ENCODE measurements at regions not wholly inside any gene's neighbourhood (a gene's known extent, or its start where the extent isn't known, plus 50 kb on each side); places are given as distances from the start of the nearest gene placed in this dataset.
"Not testable (repeated sequence)": the region's sequence is repeated elsewhere in the genome, so short reads cannot be mapped to it uniquely, and the experiment has no call there.

DNA sequence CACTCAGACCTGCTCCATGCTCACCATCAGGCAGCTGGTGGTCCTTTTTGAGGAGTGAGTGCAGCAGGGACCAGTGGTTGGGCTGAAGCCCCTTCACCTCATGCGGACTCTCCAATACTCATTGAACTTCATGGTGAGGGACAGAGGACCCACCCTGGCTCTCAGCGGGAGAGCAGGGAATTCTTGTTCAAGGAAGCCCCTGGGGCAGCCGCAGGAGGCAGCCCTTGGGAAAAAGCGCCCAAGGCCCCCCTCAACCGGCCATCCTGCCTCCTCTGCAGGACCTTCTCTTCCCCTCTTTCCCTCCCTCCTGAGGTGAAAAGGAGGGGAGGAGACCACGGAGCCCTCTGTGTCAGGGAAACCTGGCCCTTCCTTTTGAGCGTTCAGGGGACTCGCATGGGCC, 4510.9 kb upstream of the OR11H1 start:
- H3K23ac ChIP-seq (ENCODE audit: low read depth, low read length); H3K4me3 ChIP-seq (ENCODE audit: insufficient read depth, low read depth, low read length); H2BK20ac ChIP-seq (ENCODE audit: low read depth, low read length); H4K5ac ChIP-seq (ENCODE audit: low read depth, low read length); H3K14ac ChIP-seq (replicated peaks; ENCODE audit: low read depth, low read length); POLR2A ChIA-PET (ENCODE audit: unreplicated experiment); H3K9ac ChIP-seq (ENCODE audit: low read depth, low read length); dilution Hi-C loops (cut with HindIII; ENCODE audit: low sequenced_read_pairs, unreplicated experiment); H2AK5ac ChIP-seq (ENCODE audit: low read depth, low read length); CTCF ChIA-PET; H2AK9ac ChIP-seq (replicated peaks; ENCODE audit: low read depth, low read length, poor library complexity); H3K4me2 ChIP-seq (ENCODE audit: low read depth, low read length); ATAC-seq (ENCODE audit: low read depth); H3K56ac ChIP-seq (ENCODE audit: extremely low read depth, insufficient read depth, low read length); H2BK120ac ChIP-seq (ENCODE audit: low read depth, low read length); H3K4ac ChIP-seq (ENCODE audit: low read depth, low read length); H3K9me3 ChIP-seq (ENCODE audit: control insufficient read depth, insufficient read depth, low read length); BruUV-seq (replicated peaks); H3K9me1 ChIP-seq (ENCODE audit: insufficient read depth, low read length); H2BK5ac ChIP-seq (ENCODE audit: low read depth, low read length, poor library complexity, severe bottlenecking); H3K27me3 ChIP-seq (ENCODE audit: control insufficient read depth, insufficient read depth, low read length); H3K18ac ChIP-seq (ENCODE audit: low read depth, low read length); H3K36me3 ChIP-seq (ENCODE audit: control insufficient read depth, insufficient read depth, low read length); H4K91ac ChIP-seq (ENCODE audit: insufficient read depth, low read depth, low read length); H3K4me1 ChIP-seq (ENCODE audit: control insufficient read depth, insufficient read depth, low read length); H4K20me1 ChIP-seq (ENCODE audit: insufficient read depth, low read length); H2BK15ac ChIP-seq (ENCODE audit: low read depth, low read length); H3K27ac ChIP-seq (ENCODE audit: insufficient read depth, low read length); DNase-seq; H2AFZ ChIP-seq (replicated peaks; ENCODE audit: low read length, poor library complexity); in situ Hi-C loops (cut with MboI; ENCODE audit: low sequenced_read_pairs); intact Hi-C loops (cut with micrococcal nuclease); H3K79me1 ChIP-seq (ENCODE audit: low read depth in 1 of 2, low read length in 2 of 2); H4K8ac ChIP-seq (ENCODE audit: low read depth in 2 of 2, low read length in 2 of 2): not testable (repeated sequence)
- WGBS, 2 experiments (ENCODE audit: extremely low coverage in 2 of 2, insufficient read length in 1 of 2): 80% methylated on average over 1 of the region's 8 CpGs; no CpG with 5 or more reads in 1 of the 2 experiments

DNA sequence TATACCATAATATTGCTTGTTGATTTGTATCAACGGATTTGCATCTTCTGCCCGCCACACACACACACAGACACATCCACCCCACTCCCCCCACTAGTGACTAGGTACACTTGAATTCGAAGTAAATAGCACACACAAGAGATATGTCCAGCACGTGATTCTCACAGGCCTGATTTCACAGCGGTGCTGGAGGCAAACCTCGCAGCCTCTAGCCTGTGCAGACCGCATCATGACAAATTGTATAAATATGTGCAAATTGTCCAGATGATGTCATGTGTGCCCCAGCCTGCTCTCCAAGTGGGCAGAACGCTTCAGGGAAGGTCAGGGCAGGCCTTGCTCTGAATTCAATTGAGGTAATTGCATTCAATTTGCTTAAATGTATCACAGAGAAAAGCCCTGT, 4507.5 kb upstream of the OR11H1 start:
- H3K56ac ChIP-seq (ENCODE audit: extremely low read depth, insufficient read depth, low read length); H4K5ac ChIP-seq (ENCODE audit: low read depth, low read length); H4K91ac ChIP-seq (ENCODE audit: insufficient read depth, low read depth, low read length); H2BK15ac ChIP-seq (ENCODE audit: low read depth, low read length); H3K9me1 ChIP-seq (ENCODE audit: insufficient read depth, low read length); H3K36me3 ChIP-seq (ENCODE audit: control insufficient read depth, insufficient read depth, low read length); H2BK20ac ChIP-seq (ENCODE audit: low read depth, low read length); H3K14ac ChIP-seq (replicated peaks; ENCODE audit: low read depth, low read length); H3K4me2 ChIP-seq (ENCODE audit: low read depth, low read length); H3K27me3 ChIP-seq (ENCODE audit: control insufficient read depth, insufficient read depth, low read length); H3K4me3 ChIP-seq (ENCODE audit: insufficient read depth, low read depth, low read length); H3K4ac ChIP-seq (ENCODE audit: low read depth, low read length); H3K18ac ChIP-seq (ENCODE audit: low read depth, low read length); H2AK5ac ChIP-seq (ENCODE audit: low read depth, low read length); H2BK5ac ChIP-seq (ENCODE audit: low read depth, low read length, poor library complexity, severe bottlenecking); H3K9ac ChIP-seq (ENCODE audit: low read depth, low read length); H3K4me1 ChIP-seq (ENCODE audit: control insufficient read depth, insufficient read depth, low read length); POLR2A ChIA-PET (ENCODE audit: unreplicated experiment); intact Hi-C loops (cut with micrococcal nuclease); H3K23ac ChIP-seq (ENCODE audit: low read depth, low read length); CTCF ChIA-PET; H3K9me3 ChIP-seq (ENCODE audit: control insufficient read depth, insufficient read depth, low read length); H2AK9ac ChIP-seq (replicated peaks; ENCODE audit: low read depth, low read length, poor library complexity); BruUV-seq (replicated peaks); dilution Hi-C loops (cut with HindIII; ENCODE audit: low sequenced_read_pairs, unreplicated experiment); H2BK120ac ChIP-seq (ENCODE audit: low read depth, low read length); H2AFZ ChIP-seq (replicated peaks; ENCODE audit: low read length, poor library complexity); in situ Hi-C loops (cut with MboI; ENCODE audit: low sequenced_read_pairs); H4K8ac ChIP-seq (ENCODE audit: low read depth in 2 of 2, low read length in 2 of 2); H4K20me1 ChIP-seq (ENCODE audit: insufficient read depth, low read length); H3K79me1 ChIP-seq (ENCODE audit: low read depth in 1 of 2, low read length in 2 of 2); DNase-seq; H3K27ac ChIP-seq (ENCODE audit: insufficient read depth, low read length): not testable (repeated sequence)
- no CpG with 5 or more reads among the region's 8 CpGs for WGBS, 2 experiments (ENCODE audit: extremely low coverage in 2 of 2, insufficient read length in 1 of 2)
- ATAC-seq (ENCODE audit: low read depth): 0 out of 2 replicates have a peak, but pooled peaks have one; percentile 10

All from IMR-90 (cell line).